ENCODE measurements at regions not wholly inside any gene's neighbourhood (a gene's known extent, or its start where the extent isn't known, plus 50 kb on each side); places are given as distances from the start of the nearest gene placed in this dataset.

DNA sequence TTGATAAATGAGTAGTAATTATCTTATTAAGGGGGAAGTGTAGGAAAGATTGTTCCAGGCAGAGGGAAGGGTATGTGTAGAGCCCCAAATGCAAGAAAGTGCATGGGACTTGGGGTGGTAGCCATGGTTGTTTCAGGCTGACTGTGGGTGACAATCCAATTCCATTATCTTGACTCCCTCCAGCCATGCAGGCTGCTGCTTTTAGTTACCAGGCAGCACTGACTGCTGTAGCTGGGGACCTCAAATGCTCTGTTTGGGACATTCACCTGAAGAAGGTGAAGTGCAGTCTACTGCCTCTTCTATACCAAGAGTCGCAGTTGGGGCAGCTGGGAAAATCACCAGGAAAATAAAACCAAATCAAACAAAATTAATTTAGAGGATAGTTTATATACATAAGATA, 102.4 kb upstream of the NR3C1 start:
- no peak for TF ChIP-seq CTCF (optimal IDR thresholded peaks at IDR 0.05 in 1 of 3, IDR thresholded peaks at IDR 0.05 in 1 of 3, conservative IDR thresholded peaks at IDR 0.05 in 1 of 3; ENCODE audit: extremely low read depth in 1 of 3, insufficient read depth in 2 of 3, low read length in 3 of 3)
- no peak for TF ChIP-seq EZH2 (IDR thresholded peaks at IDR 0.05; ENCODE audit: low read length)
